Fibroblast of peridontal ligament (primary cell): ENCODE measurements at regions not wholly inside any gene's neighbourhood (a gene's known extent, or its start where the extent isn't known, plus 50 kb on each side); places are given as distances from the start of the nearest gene placed in this dataset.
A peak's percentile ranks its signal among the peaks of the same experiment; 100 is the strongest.

ENCODE experiments used
- DNase-seq: peaks from one replicate; pipeline ENCODE4 v3.0.0-alpha.2; 2010; ENCODE audit errors: extremely low read depth

DNA sequence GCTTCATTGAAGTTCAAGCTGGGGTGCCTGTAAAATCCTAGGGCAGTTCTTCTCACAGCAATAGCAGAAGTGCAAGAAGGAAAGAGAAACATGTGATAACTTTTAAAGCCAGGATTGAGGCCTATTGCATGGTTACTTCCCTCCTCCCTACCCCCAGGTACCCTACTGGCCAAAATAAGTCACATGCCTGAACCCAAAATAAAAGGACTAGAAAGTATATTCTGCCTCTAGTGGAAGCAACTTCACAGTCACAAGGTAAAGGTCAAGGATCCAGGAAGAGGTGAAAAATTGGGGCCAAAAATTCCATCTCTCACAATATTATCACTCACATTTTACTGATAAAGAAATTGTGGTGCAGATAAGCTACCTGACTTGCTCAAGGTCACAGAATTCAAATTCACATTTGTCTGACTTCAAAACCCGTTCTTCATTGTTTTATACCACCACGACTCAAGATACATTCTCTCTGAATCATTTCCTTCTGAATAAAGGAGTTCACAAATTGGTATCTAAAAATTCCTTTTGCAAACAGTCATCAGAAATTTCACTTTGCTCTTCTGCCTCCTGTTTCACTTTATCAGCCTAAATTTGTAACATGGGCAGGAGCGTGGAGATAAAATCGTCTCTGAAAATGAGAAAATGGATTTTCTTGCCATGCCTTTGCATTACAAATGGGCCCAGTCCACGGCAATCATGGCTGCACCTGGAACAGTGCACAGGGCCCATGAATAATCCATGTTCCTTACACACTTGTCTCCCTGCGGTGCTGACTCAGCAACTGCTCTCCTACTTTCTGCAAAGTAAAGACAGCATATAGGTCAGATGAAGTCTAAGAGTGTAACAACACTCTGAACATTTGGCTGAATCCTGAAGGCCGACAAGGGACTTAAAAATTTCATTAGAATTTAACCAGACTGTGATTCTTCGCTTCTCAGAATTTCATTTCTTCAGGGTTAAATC is 485.3 kb upstream of the NFIA start:
- DNase-seq = no peak

DNA sequence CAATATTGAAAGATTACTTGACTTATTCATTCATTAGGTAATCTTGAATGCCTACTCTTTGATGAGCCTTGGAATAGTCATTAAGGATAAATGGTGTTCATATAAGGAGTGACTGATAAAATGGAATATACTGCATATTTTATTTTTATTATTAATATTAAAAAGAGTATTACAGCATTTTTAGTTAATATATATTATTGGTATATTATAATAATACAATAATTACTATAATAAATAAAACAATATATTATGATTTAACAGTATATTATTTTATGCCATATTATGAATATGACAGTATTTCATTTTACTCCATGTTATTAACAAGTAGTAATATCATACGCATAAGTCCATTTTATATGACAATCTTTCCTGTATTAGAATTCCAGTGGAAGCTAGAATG is 490.8 kb upstream of the NFIA start:
- no peak for DNase-seq

DNA sequence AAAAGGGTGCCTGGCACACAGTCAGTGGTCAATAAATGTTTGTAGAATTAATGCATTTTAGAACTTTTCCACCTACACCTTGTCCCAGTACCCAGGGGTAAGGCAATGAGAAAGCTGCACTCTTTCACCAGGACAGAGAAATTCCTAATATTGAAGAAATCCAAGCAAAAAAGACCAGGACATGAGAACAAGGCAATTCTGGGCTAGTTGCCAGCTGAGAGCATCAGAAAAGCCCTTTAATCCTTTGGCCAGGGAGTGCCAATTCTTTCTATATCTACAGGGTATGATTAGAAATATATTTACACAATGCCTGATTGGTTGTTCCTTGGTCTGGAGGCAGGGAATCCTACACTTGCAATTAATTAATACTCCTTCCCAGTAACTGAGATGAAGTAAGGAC is 492.4 kb upstream of the NFIA start:
- DNase-seq = no peak

DNA sequence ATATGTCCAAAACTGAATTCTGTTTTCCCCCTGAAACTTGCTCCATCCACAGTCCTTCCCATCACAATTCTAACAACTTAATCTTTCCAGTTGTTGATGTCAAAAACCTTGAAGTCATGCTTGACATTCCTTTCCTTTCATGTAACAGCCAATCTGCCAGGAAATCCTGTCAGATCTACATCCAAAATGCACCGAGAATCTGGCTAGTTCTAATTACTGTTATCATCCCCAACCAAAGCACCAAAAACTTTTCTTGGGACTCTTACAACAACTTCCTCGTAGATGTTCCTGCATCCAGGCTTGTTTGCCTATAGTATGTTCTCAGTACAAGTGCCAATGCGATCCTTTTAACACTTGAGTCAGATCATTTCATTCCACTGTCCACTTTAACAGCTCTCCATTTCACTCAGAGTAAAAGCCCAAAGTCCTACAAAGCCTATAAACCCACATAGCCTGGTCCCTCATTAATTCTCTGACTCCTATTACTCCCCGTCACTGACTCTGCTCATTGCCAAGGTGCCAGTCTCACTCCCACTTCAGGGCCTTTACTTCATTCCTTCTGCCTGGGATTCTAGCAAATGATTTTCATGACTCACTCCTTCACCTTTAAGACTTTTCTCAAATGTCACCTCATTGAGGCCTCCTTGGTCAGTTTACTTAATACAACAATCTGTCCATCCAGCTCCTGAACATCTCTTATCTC is 493.2 kb upstream of the NFIA start:
- DNase-seq = no peak

DNA sequence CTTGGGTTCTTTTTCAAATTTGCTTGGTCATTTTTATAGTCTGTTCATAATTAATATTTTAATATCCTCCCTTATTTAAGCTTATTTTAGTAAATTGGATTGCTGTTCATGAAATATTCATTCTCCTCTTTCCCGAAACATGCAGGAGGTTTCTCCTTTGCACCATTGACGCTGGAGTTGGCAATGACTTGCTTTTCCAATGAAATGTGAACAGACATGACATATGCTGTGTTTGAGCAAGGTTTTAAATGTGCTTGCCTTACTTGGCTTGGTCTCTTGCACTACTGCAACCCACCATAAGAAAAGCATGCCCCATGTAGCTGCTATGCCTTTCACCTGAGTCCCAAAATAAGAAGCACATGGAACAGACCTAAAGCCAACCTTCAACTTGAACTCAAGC is 498.0 kb upstream of the NFIA start:
- DNase-seq = no peak

DNA sequence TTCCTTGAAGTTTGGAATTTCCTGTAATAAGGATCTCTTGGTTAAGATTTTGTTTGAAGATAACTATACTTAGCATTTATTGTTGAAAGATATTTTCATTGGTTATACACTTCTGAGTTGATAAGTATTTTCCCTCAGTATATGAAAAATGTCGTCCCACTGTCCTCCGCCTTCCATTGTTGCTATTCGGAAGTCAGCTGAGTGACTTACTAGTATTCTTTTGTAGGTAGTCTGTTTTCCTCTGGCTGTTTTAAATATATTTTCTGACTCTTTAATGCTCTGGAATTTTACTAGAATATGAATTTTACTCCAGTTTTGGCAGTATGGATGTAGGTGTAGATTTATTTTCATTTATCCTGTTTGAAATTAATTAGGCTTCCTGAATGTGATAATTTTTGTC is 498.7 kb upstream of the NFIA start:
- no peak for DNase-seq

DNA sequence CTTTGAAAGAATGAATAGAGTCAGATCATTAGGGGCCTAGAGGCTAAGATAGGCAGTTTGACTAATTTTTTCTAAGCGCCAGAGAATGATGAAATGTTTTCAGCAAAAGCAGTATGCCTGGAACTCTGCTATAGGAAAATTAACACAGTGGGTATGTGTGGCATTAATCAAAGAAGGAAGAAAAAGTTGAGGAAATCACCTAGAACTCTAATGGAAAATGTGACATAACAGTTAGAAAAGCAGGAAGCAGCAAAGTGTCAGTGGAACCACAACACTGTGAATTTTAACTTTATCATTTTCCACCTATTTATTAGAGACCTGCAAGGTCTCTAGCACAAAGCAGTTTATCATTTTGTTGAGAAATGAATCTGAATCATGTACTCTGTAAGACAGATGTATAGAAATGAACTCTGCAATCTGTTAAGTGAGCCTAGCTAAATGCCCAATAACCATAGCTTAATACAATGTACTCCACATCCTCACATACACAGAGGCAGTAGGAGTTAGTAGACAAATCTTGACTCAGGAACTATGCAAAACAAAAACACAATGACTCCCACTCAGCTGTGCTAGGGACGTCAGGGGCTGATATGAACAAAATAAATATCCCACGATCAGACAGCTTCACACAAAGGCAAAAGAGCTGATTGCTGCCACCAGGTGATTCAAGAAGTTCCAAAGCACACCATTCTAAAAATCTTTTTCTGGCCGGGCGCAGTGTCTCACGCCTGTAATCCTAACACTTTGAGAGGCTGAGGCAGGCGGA is 500.7 kb upstream of the NFIA start:
- no peak for DNase-seq

DNA sequence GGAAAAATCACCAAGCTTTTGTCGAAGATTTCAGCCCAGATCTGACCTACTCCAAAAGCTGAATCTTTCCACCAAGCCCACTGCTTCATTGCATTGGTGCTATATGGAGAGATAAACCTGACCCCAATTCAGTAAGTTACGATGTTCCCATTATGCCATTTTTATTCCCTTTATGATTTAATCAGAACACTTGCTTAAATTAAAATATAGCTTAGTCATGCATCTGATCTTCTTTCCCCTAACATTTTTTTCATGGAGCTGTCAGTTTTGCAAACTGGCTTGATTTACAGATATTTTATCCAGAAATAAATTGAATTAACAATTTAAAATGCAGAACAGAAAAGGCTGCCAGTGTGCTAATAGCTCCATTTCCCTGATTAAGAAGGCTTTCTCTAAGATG is 503.5 kb upstream of the C1orf87 start:
- no peak for DNase-seq

DNA sequence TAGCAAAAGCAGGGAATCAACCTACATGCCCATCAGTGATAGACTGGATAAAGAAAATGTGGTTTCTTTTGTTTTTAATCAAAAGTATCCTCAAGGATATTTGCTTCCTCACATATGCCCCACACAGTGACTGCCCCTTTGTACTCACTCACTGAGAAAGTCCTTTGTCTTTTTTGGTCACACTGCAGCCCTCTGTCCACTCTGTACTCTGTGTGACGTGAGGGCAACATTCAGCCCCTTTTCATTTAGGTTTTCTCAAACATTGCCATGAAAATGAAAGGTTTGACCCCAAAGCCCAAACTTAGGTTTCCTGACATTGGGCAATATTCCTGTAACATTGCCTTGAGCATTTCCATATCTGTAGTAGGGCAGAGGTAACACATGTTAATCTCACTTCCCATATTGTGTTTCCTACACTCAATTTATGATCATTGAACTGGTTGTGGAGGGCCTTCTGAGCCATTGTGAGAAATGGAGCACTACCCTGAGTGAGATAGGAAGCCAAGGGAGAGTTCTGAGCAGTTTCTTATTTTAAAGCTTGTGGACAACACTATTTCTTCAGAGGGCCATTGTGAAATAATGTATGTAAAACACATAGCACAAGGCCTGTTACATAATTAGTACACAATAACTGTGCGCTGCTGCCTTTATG is 501.9 kb upstream of the C1orf87 start:
- no peak for DNase-seq

DNA sequence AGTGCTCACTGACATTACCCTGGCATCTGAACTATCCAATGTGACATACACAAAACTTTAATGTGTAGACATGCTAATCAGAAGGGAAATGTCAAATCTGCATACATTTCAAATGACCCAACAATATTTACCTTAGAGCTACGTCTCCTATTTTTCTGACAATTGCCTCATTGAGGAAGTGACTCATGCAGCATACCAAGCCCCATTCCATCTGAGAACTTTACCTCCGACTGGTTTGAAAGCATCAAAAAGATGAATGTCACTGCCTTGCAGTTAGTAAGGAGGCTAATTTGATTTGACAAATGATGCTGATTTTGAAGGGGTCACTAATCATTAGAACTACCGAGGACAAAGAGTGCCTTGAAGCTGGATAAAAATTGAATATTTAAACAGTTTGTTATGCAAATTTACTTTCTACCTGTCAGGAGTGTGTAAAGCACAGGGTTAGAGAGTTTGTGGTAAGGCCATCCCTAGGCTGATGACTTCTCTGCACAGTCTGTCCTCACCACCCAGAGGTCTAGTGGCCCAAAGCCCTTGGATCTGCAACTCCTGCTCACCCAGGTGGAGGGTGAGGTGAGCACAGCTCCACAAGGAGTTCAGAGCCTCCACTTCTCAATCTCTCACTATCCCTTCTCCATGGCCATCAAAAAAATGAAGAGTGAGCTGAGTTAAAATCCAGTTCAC is 500.3 kb upstream of the C1orf87 start:
- DNase-seq = peak; percentile 28

DNA sequence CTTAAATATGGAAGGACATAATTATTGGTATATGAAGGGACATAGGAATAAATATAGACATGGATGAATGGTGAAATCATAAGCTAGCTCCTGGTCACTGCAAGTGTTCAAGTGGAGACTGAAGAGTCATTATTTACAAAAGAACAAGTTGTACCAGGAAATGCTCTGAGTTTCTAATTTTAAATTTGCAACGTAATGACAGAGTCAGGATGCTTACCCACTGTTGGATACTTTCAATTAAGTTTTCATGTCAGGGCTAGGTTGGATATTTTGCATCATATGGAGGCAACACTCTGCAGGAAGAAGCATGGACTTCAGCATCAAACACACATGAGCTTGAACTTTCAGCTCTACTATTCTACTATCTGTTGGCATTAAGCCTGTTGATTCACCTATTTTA is 499.6 kb upstream of the C1orf87 start:
- DNase-seq = no peak

DNA sequence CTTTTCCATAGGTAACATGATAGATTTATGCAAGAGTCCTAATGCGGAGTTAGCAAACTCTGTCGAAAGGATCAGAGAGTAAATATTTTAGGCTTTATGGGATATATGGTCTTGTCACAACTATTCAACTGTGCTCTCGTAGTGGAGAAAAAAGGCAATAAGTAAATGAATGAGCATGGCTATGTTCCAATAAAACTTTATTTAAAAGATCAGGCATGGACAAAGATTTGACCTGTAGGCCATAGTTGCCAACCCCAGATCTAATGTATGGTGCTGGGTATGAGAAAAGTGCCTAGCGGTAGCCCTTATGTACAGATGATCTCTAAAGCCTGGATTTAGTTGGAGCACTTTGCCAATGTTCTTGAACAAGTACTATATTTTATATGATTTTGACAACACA is 498.8 kb upstream of the C1orf87 start:
- no peak for DNase-seq

DNA sequence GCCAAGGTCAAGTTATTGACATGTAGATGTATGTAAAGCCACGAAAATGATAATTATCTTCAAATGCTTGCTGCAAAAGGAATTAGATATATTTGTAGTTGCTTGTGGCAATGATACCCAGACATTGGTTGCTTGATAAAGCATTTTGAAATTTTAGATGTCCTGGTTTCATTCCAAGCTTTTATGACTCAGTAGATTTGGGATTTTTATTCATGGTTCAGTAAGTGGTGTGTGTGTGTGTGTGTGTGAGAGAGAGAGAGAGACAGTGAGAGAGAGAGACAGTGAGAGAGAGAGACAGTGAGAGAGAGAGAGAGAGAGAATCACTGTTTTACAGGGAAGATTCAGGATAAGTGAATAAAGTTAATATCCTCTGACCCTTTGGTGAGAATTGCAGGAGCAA is 498.2 kb upstream of the C1orf87 start:
- peak; percentile 72 for DNase-seq

DNA sequence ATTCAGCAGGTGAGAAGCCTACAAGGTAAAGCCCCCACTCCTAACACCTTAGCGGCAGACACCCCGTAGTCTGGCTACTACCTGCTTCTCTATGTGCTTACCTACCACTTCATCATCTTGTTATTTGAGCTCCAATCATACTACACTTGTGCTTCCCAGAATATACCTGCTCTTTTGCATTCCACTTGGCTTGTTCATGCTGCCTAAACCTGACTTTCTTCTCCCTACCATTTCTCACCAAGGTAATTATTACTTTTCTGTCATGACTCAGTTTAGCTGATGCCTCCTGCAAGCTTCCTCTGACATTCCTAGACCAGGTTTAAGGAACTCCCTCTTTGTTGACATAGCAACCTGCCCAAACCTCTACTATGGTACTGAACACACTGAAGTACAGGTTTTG is 495.6 kb upstream of the C1orf87 start:
- no peak for DNase-seq

DNA sequence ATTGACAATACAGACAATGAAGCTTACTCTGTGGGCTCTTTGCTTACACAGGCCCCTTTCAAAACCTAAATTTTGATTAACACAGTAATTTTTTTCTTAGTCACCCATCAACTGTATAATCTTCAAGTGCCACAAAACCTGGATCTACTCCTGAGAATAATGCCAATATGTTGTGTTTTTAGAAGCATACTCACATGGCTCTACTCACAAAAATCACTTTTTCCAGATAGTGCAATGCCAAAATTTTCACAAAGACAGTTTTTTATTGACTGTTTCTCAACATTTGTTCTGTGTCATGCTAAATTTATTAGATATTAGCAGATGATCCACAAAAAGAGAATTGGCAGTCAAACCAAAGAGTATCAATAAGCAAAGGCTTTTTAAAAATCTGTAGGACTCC is 493.7 kb upstream of the C1orf87 start:
- no peak for DNase-seq

DNA sequence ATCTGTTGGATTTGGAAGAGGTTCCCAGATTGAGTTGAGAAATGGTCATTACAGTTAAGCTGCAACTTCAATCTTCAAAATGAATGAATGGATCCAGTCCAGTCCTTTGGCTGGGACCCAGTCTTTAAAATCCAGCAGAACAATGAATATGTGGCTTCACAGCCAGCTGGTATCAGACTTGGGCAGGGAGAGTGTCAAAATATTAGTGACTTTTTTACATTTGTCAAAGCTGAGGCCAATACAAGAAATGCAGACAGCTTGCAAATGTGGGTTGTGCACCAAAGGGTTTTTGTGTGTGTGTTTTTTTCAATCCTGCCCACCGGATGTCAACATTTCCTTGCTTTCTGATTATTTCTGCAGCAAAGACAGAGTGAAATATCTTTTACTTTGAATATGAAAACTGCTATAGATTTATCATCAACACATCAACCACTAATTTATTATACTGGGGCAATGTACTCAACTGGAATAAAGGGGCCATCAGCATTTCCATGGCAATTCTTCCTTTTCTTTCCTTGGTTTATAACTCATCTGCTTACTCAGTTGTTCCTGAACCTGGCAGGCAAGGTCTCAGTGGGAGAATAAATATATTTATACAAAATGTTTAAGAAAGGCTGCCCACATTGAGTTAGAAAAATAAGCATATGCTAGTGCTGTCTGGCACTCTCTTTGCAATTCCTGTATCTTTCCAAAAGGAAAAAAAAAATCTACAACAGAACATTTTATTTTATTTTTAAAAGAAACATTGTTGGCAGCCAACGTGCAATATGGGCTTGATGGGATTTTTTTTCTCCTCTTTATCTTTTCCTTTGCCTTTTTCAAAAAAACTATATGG is 491.6 kb upstream of the C1orf87 start:
- no peak for DNase-seq

DNA sequence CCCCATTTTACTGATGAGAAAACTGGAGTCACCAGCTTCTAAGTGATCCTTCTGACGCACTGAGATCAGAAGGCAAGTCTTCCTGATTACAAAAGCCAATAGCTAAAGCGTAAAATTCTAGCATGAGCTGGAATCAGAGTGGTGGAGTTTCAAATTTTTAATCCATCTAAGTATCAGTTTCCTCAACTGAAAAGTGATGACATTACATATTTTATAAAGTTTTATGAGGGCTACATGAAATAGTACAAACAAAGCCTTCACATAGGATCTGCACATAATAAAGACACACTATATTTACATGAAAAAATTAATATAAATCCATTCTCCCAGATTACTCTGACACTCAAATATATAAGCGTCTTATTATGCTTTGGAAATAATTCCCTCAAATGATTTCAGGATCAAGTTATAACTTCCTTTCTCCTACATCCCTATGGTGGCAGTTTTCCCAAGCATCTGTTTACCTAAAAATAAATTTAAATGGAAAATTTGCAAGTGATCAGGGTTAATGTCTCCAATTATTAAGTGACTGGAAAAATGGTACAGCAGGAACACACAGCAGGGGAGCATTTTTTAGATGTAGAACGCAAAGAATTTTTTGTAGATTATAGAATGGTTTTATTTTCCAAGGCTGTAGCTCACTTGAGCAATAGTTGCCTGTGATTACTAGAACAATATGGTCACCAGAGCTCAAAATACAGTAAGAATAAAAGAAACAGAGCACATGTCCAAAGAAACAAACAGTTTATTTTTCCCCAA is 490.4 kb upstream of the C1orf87 start:
- no peak for DNase-seq

DNA sequence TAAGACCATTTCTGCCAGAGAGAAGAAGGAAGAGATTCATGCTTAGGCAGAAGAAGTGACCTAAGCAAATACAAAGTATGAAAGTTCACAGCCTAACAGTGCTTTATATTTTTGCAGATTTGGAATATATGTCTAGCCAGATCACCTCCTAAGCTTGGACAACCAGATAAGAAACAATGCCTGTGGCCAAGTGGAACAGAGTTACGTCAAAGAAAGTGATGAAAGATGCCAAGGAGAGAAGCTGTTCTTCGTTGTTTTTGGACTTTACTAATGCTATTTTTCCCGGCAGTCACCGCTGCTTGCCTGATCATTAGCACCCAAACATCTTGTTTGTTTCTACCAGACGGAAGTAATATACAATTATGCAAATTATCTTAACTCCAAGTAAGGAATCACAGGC is 489.2 kb upstream of the C1orf87 start:
- no peak for DNase-seq

DNA sequence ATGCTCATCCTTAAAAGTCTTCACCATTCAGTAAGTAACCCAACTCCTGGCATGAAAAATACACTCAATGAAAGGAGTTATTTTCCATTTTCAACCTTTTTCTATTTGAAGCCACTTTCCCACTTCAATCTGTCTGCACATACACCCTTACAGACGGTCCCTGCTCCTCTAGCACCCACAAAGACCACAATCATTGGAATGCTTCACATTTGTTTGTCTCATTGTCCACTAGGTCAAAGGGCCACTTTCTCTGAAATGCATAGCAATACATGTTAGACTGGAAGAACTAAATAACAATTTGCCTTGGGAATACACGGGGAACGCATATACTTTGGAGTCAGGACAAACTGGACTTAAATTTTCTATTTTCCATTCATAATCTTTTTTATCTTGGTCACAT is 487.1 kb upstream of the C1orf87 start:
- no peak for DNase-seq

DNA sequence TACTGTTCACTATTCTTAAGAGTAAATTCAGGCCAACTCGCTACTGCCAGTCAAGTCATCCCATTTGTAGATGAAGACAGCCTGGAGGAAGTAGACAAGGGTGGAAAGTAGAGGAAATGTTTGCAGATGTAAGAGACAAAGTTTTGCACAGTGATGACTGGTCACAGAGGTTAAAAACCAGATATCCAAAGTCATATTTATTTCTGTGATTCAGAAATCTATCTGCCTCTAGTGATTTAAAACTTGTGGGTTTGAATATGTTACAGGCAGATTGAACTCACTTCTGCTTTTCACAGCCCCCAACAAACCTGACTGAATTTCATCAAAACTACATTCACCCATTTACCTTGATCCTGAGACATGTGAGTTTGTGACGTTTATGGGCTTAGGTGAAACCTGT is 484.7 kb upstream of the C1orf87 start:
- DNase-seq = no peak
